Lower leg skin (tissue), 3 donors: ENCODE measurements at regions not wholly inside any gene's neighbourhood (a gene's known extent, or its start where the extent isn't known, plus 50 kb on each side); places are given as distances from the start of the nearest gene placed in this dataset.

ENCODE experiments used
- CTCF ChIP-seq, 3 donors: fragments of 450-650 bp; IDR thresholded peaks; one replicate each; pipeline ENCODE4 v1.5.1; 2016; ENCODE audit warnings: antibody characterized with exemption in 3 of 3, mild to moderate bottlenecking in 3 of 3, moderate library complexity in 2 of 3
- POLR2A ChIP-seq, 2 donors: fragments of 450-650 bp; IDR thresholded peaks; one replicate each; pipeline ENCODE4 v1.6.1; 2016 to 2017; ENCODE audit warnings: antibody characterized with exemption in 2 of 2, mild to moderate bottlenecking in 1 of 2, moderate library complexity in 1 of 2

GRCh38 chr13:108026680-108027410 is 188.5 kb downstream of the LIG4 start:
- TF ChIP-seq CTCF (IDR thresholded peaks at IDR 0.05) (no peak), POLR2A (IDR thresholded peaks at IDR 0.05) (no peak)
